IMR-90 (cell line): ENCODE measurements at regions not wholly inside any gene's neighbourhood (a gene's known extent, or its start where the extent isn't known, plus 50 kb on each side); places are given as distances from the start of the nearest gene placed in this dataset.
A peak's percentile ranks its signal among the peaks of the same experiment; 100 is the strongest.

Experiments
- ATAC-seq: fragments of 200-7000 bp; cut with Tn5 transposase; 2 replicates; pipeline ENCODE4 v1.9.1; 2020; ENCODE audit warnings: low read depth, mild to moderate bottlenecking, moderate library complexity
- BruUV-seq: library from RNA; stranded (reverse); fragments of 400-500 nt; replicated peaks from 2 replicates; lab custom pipeline; 2021; lab: Mats Ljungman, UMichigan
- CTCF ChIA-PET: fragments of 300-600 bp; formaldehyde crosslinking; extraction: SDS; loops from one replicate; lab custom pipeline; 2021; ENCODE audit warnings: antibody characterized with exemption; lab: Yijun Ruan, JAX
- POLR2A ChIA-PET: fragments of 300-600 bp; sonication (Branson Sonifier 250); formaldehyde crosslinking; loops from one replicate; lab custom pipeline; 2022; ENCODE audit warnings: antibody characterized with exemption; ENCODE audit not compliant: unreplicated experiment; lab: Charles Lee
- DNase-seq: peaks from one replicate; pipeline ENCODE4 v3.0.0; 2013
- H2AFZ ChIP-seq: replicated peaks from 2 replicates; pipeline ENCODE3; 2013; ENCODE audit warnings: low read length, mild to moderate bottlenecking; ENCODE audit not compliant: poor library complexity
- H2AK5ac ChIP-seq: 2 replicates; pipeline ENCODE4 v1.6.1; 2013; ENCODE audit warnings: low read depth, low read length, inconsistent platforms
- H2AK9ac ChIP-seq: replicated peaks from 2 replicates; pipeline ENCODE3; 2013; ENCODE audit warnings: mild to moderate bottlenecking, low read depth, low read length, moderate library complexity; ENCODE audit not compliant: poor library complexity
- H2BK120ac ChIP-seq: 2 replicates; pipeline ENCODE4 v1.6.1; 2013; ENCODE audit warnings: low read depth, low read length, inconsistent platforms
- H2BK15ac ChIP-seq: 3 replicates; pipeline ENCODE4 v1.6.1; 2013; ENCODE audit warnings: low read depth, low read length, inconsistent platforms
- H2BK20ac ChIP-seq: 2 replicates; pipeline ENCODE4 v1.6.1; 2013; ENCODE audit warnings: low read depth, mild to moderate bottlenecking, inconsistent platforms, low read length, moderate library complexity
- H2BK5ac ChIP-seq: 2 replicates; pipeline ENCODE4 v1.6.1; 2013; ENCODE audit warnings: mild to moderate bottlenecking, low read depth, low read length, inconsistent platforms; ENCODE audit not compliant: poor library complexity, severe bottlenecking
- H3K14ac ChIP-seq: replicated peaks from 2 replicates; pipeline ENCODE4 v1.6.1; 2013; ENCODE audit warnings: low read depth, low read length, inconsistent platforms
- H3K18ac ChIP-seq: 2 replicates; pipeline ENCODE4 v1.6.1; 2013; ENCODE audit warnings: low read depth, low read length, control low read depth
- H3K23ac ChIP-seq: 2 replicates; pipeline ENCODE4 v1.6.1; 2013; ENCODE audit warnings: low read depth, low read length, inconsistent platforms
- H3K27ac ChIP-seq: 2 replicates; pipeline ENCODE4 v1.5.1; 2013; ENCODE audit warnings: mild to moderate bottlenecking, control low read depth, low read length; ENCODE audit not compliant: insufficient read depth
- H3K27me3 ChIP-seq: 2 replicates; pipeline ENCODE4 v1.6.1; 2013; ENCODE audit warnings: low read length; ENCODE audit not compliant: control insufficient read depth, insufficient read depth
- H3K36me3 ChIP-seq: 2 replicates; pipeline ENCODE4 v1.6.1; 2013; ENCODE audit warnings: low read length, mixed read lengths; ENCODE audit not compliant: control insufficient read depth, insufficient read depth
- H3K4ac ChIP-seq: 2 replicates; pipeline ENCODE4 v1.6.1; 2013; ENCODE audit warnings: low read depth, low read length, inconsistent platforms
- H3K4me1 ChIP-seq: 2 replicates; pipeline ENCODE4 v1.6.1; 2013; ENCODE audit warnings: low read length, mixed read lengths; ENCODE audit not compliant: control insufficient read depth, insufficient read depth
- H3K4me2 ChIP-seq: 2 replicates; pipeline ENCODE4 v1.6.1; 2013; ENCODE audit warnings: low read depth, mild to moderate bottlenecking, control low read depth, low read length, moderate library complexity
- H3K4me3 ChIP-seq: 2 replicates; pipeline ENCODE4 v1.5.1; 2013; ENCODE audit warnings: low read depth, mild to moderate bottlenecking, control low read depth, low read length, moderate library complexity; ENCODE audit not compliant: insufficient read depth
- H3K56ac ChIP-seq: 2 replicates; pipeline ENCODE4 v1.6.1; 2013; ENCODE audit warnings: low read length, inconsistent platforms; ENCODE audit not compliant: insufficient read depth; ENCODE audit errors: extremely low read depth
- H3K79me1 ChIP-seq, 2 experiments: 2 replicates each; pipeline ENCODE4 v1.6.1; 2013; ENCODE audit warnings: low read length in 2 of 2, inconsistent platforms in 1 of 2, low read depth in 1 of 2
- H3K9ac ChIP-seq: 2 replicates; pipeline ENCODE4 v1.6.1; 2013; ENCODE audit warnings: low read depth, low read length, control low read depth
- H3K9me1 ChIP-seq: 2 replicates; pipeline ENCODE4 v1.6.1; 2013; ENCODE audit warnings: low read length, inconsistent platforms; ENCODE audit not compliant: insufficient read depth
- H3K9me3 ChIP-seq: 2 replicates; pipeline ENCODE4 v1.6.1; 2013; ENCODE audit warnings: low read length; ENCODE audit not compliant: control insufficient read depth, insufficient read depth
- H4K20me1 ChIP-seq: 2 replicates; pipeline ENCODE4 v1.6.1; 2013; ENCODE audit warnings: low read length, inconsistent platforms; ENCODE audit not compliant: insufficient read depth
- H4K5ac ChIP-seq: 2 replicates; pipeline ENCODE4 v1.6.1; 2013; ENCODE audit warnings: mild to moderate bottlenecking, low read depth, low read length, control low read depth
- H4K8ac ChIP-seq, 2 experiments: 2 replicates each; pipeline ENCODE4 v1.6.1; 2013; ENCODE audit warnings: low read depth in 2 of 2, low read length in 2 of 2, control low read depth in 1 of 2, inconsistent platforms in 1 of 2
- H4K91ac ChIP-seq: 2 replicates; pipeline ENCODE4 v1.6.1; 2013; ENCODE audit warnings: low read depth, low read length, inconsistent platforms; ENCODE audit not compliant: insufficient read depth
- CHD1 ChIP-seq: IDR thresholded peaks from 2 replicates; pipeline ENCODE4 v1.6.1; 2012; ENCODE audit warnings: low read depth, low read length, improper control_type of control experiment
- MAZ ChIP-seq: IDR thresholded peaks from 2 replicates; pipeline ENCODE4 v1.6.1; 2012; ENCODE audit warnings: low read depth, mild to moderate bottlenecking, low read length, improper control_type of control experiment, moderate library complexity, borderline replicate concordance
- RCOR1 ChIP-seq: IDR thresholded peaks from 2 replicates; pipeline ENCODE4 v1.6.1; 2012; ENCODE audit warnings: mild to moderate bottlenecking, low read length, improper control_type of control experiment; ENCODE audit not compliant: insufficient replicate concordance
- WGBS, 2 experiments: methylation state at CpG; one replicate each; pipeline versions ENCODE4 v1.1.5 to v1.1.7; 2013; ENCODE audit warnings: missing lambda C conversion rate in 2 of 2; ENCODE audit not compliant: insufficient read length in 1 of 2; ENCODE audit errors: extremely low coverage in 2 of 2; 5-methylcytosine and 5-hydroxymethylcytosine counted together
- dilution Hi-C: fragments of 300-500 bp; cut with HindIII; formaldehyde crosslinking; loops from one replicate; pipeline ENCODE4 v1.14.3; 2018; ENCODE audit warnings: low sequenced_read_pairs; ENCODE audit not compliant: unreplicated experiment
- in situ Hi-C: fragments of 300-500 bp; cut with MboI; formaldehyde crosslinking; loops from 3 replicates; pipeline ENCODE4 v1.14.3; 2019; ENCODE audit warnings: low sequenced_read_pairs, inconsistent platforms, mixed read lengths
- intact Hi-C: fragments of 100-400 bp; cut with micrococcal nuclease; formaldehyde crosslinking; loops from 2 replicates; pipeline ENCODE4 v1.10.0; 2022
- TF ChIP-seq, protein P1 (sequence below): conservative IDR thresholded peaks from 2 replicates; pipeline ENCODE4 v1.5.1; 2012; ENCODE audit warnings: mild to moderate bottlenecking, low read depth, low read length, improper control_type of control experiment

DNA sequence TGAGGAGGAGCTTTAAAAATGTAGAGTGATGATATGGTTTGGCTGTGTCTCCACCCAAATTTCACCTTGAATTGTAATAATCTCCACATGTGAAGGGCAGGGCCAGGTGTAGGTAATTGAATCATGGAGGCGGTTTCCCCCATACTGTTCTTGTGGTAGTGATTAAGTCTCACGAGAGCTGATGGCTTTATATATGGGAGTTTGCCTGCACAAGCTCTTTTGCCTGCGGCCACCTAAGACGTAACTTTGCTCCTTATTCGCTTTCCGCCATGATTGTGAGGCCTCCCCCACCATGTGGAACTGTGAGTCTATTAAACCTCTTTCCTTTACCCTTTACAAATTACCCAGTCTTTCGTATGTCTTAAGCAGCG lies 332.0 kb downstream of the RAPGEF2 start:
- H3K56ac ChIP-seq = no peak overlapping the region
- no peak overlapping the region for H4K8ac ChIP-seq
- H3K4me2 ChIP-seq = no peak overlapping the region
- H3K4me3 ChIP-seq = no peak overlapping the region
- no peak overlapping the region for H4K91ac ChIP-seq
- H4K20me1 ChIP-seq = no peaks in the 10 kb centered on the region
- in situ Hi-C loops = no loop called here
- H3K4me1 ChIP-seq = 0 out of 2 replicates have a peak, but pooled peaks cover 2% of the 10 kb centered on the region
- no peak overlapping the region for H2BK20ac ChIP-seq
- H2BK15ac ChIP-seq = no peak overlapping the region
- no peaks in the 10 kb centered on the region for H3K79me1 ChIP-seq
- H3K36me3 ChIP-seq = no peaks in the 10 kb centered on the region
- H3K9me1 ChIP-seq = no peaks in the 10 kb centered on the region
- H2AFZ ChIP-seq = no peak overlapping the region
- H3K18ac ChIP-seq = no peak overlapping the region
- no peaks in the 10 kb centered on the region for H3K9me3 ChIP-seq
- no peaks in the 10 kb centered on the region for H3K27me3 ChIP-seq
- POLR2A ChIA-PET = no interaction called here
- WGBS, 2 experiments = no CpG with 5 or more reads among the region's 8 CpGs
- H3K9ac ChIP-seq = no peak overlapping the region
- H2AK5ac ChIP-seq = no peak overlapping the region
- no peak overlapping the region for H2AK9ac ChIP-seq
- H2BK120ac ChIP-seq = no peak overlapping the region
- intact Hi-C loops = no loop called here
- no peak for DNase-seq
- CTCF ChIA-PET = no interaction called here
- no peak overlapping the region for H3K14ac ChIP-seq
- dilution Hi-C loops = no loop called here
- no peak overlapping the region for H4K5ac ChIP-seq
- H2BK5ac ChIP-seq = no peak overlapping the region
- no peak overlapping the region for H3K23ac ChIP-seq
- no TSS peak for BruUV-seq
- H3K4ac ChIP-seq = 0 out of 2 replicates have a peak overlapping the region, but pooled peaks have one; percentile 4
- no peak overlapping the region for H3K27ac ChIP-seq
- TF ChIP-seq, protein P1, sequence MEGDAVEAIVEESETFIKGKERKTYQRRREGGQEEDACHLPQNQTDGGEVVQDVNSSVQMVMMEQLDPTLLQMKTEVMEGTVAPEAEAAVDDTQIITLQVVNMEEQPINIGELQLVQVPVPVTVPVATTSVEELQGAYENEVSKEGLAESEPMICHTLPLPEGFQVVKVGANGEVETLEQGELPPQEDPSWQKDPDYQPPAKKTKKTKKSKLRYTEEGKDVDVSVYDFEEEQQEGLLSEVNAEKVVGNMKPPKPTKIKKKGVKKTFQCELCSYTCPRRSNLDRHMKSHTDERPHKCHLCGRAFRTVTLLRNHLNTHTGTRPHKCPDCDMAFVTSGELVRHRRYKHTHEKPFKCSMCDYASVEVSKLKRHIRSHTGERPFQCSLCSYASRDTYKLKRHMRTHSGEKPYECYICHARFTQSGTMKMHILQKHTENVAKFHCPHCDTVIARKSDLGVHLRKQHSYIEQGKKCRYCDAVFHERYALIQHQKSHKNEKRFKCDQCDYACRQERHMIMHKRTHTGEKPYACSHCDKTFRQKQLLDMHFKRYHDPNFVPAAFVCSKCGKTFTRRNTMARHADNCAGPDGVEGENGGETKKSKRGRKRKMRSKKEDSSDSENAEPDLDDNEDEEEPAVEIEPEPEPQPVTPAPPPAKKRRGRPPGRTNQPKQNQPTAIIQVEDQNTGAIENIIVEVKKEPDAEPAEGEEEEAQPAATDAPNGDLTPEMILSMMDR = no peak
- TF ChIP-seq RCOR1 = no peak
- no peak for TF ChIP-seq MAZ
- TF ChIP-seq CHD1 = no peak
- no peak for ATAC-seq
